Neural cell (in vitro differentiated cells): ENCODE measurements at regions not wholly inside any gene's neighbourhood (a gene's known extent, or its start where the extent isn't known, plus 50 kb on each side); places are given as distances from the start of the nearest gene placed in this dataset.

Experiments
- EP300 ChIP-seq: fragments of 450-650 bp; conservative IDR thresholded peaks from 2 replicates; pipeline ENCODE4 v1.6.1; 2014; ENCODE audit warnings: antibody characterized with exemption, mild to moderate bottlenecking, moderate library complexity; ENCODE audit not compliant: poor library complexity, severe bottlenecking
- EZH2 ChIP-seq: fragments of 200-600, 300-800 bp; shearing (Covaris generic), sonication (generic); IDR thresholded peaks from 2 replicates; pipeline ENCODE4 v1.6.1; 2014; ENCODE audit warnings: antibody characterized with exemption, low read length, borderline replicate concordance, mild to moderate bottlenecking; ENCODE audit not compliant: insufficient read depth, poor library complexity, severe bottlenecking
- TAF1 ChIP-seq: IDR thresholded peaks from 2 replicates; pipeline ENCODE4 v1.6.1; 2012; ENCODE audit warnings: low read depth
- TF ChIP-seq, protein P1 (sequence below): fragments of 450-650 bp; IDR thresholded peaks from 2 replicates; pipeline ENCODE4 v1.5.1; 2014; ENCODE audit warnings: antibody characterized with exemption, mild to moderate bottlenecking, moderate library complexity; ENCODE audit not compliant: poor library complexity, severe bottlenecking
- TF ChIP-seq, protein P2 (sequence below): IDR thresholded peaks from 2 replicates; pipeline ENCODE4 v1.6.1; 2012; ENCODE audit warnings: borderline replicate concordance

DNA sequence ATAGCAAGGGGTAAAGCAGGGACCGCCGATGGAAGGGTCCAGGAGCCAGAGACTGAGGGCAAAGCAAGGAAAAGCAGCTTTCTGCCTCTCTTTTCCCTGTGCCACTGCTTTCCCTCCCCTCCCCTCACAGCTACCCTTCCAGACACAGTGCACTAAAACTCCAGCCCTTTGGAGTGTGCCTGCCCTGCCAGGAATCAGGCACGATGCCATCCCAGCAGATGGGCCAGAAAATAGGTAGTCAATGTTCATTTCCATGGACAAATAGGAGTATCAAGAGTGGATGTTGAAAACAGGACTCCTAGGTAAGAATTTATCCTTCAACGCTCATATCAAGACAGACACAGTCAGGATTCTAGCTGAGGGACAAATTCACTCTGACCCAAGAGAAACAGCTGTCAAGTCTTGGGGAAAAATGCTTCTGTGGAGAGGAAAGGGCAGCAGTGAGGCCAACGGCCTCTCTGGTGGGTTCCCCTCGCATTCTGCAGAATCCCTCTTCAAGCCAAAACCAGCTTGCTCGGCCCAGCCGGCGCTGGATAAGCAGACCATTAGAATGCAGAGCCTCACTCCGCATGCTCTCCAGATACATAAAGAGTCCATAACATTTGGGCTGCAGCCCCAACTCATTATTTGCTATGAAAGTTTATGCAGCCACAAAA is 138.0 kb downstream of the CAAP1 start:
- TF ChIP-seq EZH2, result no peak
- TF ChIP-seq, protein P1, sequence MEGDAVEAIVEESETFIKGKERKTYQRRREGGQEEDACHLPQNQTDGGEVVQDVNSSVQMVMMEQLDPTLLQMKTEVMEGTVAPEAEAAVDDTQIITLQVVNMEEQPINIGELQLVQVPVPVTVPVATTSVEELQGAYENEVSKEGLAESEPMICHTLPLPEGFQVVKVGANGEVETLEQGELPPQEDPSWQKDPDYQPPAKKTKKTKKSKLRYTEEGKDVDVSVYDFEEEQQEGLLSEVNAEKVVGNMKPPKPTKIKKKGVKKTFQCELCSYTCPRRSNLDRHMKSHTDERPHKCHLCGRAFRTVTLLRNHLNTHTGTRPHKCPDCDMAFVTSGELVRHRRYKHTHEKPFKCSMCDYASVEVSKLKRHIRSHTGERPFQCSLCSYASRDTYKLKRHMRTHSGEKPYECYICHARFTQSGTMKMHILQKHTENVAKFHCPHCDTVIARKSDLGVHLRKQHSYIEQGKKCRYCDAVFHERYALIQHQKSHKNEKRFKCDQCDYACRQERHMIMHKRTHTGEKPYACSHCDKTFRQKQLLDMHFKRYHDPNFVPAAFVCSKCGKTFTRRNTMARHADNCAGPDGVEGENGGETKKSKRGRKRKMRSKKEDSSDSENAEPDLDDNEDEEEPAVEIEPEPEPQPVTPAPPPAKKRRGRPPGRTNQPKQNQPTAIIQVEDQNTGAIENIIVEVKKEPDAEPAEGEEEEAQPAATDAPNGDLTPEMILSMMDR, result no peak
- TF ChIP-seq, protein P2, sequence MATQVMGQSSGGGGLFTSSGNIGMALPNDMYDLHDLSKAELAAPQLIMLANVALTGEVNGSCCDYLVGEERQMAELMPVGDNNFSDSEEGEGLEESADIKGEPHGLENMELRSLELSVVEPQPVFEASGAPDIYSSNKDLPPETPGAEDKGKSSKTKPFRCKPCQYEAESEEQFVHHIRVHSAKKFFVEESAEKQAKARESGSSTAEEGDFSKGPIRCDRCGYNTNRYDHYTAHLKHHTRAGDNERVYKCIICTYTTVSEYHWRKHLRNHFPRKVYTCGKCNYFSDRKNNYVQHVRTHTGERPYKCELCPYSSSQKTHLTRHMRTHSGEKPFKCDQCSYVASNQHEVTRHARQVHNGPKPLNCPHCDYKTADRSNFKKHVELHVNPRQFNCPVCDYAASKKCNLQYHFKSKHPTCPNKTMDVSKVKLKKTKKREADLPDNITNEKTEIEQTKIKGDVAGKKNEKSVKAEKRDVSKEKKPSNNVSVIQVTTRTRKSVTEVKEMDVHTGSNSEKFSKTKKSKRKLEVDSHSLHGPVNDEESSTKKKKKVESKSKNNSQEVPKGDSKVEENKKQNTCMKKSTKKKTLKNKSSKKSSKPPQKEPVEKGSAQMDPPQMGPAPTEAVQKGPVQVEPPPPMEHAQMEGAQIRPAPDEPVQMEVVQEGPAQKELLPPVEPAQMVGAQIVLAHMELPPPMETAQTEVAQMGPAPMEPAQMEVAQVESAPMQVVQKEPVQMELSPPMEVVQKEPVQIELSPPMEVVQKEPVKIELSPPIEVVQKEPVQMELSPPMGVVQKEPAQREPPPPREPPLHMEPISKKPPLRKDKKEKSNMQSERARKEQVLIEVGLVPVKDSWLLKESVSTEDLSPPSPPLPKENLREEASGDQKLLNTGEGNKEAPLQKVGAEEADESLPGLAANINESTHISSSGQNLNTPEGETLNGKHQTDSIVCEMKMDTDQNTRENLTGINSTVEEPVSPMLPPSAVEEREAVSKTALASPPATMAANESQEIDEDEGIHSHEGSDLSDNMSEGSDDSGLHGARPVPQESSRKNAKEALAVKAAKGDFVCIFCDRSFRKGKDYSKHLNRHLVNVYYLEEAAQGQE, result no peak
- no peak for TF ChIP-seq EP300
- TF ChIP-seq TAF1, result no peak
